IPS-NIHi11 (cell line): ENCODE measurements at regions not wholly inside any gene's neighbourhood (a gene's known extent, or its start where the extent isn't known, plus 50 kb on each side); places are given as distances from the start of the nearest gene placed in this dataset.
"Not testable (repeated sequence)": the region's sequence is repeated elsewhere in the genome, so short reads cannot be mapped to it uniquely, and the experiment has no call there.

Source experiments
- DNase-seq: peaks from one replicate; pipeline ENCODE4 v3.0.0; 2012; ENCODE audit warnings: mixed read lengths, low spot score

- DNase-seq = no peak
Observed at GRCh38 chr2:236415684-236416444, 151.7 kb upstream of the ASB18 start.

GRCh38 chr2:236417150-236417549, 152.5 kb upstream of the ACKR3 start:
- no peak for DNase-seq

GRCh38 chr2:236430584-236430983, 139.0 kb upstream of the ACKR3 start:
- DNase-seq = no peak

- no peak for DNase-seq
Observed at GRCh38 chr2:236434593-236434992, 135.0 kb upstream of the ACKR3 start.

- no peak for DNase-seq
Observed at GRCh38 chr2:236440110-236440881, 129.3 kb upstream of the ACKR3 start.

- DNase-seq = no peak
Observed at GRCh38 chr2:236444187-236444586, 125.4 kb upstream of the ACKR3 start.

GRCh38 chr2:236445678-236446077, 123.9 kb upstream of the ACKR3 start:
- no peak for DNase-seq

- no peak for DNase-seq
Observed at GRCh38 chr2:236446521-236446920, 123.1 kb upstream of the ACKR3 start.

GRCh38 chr2:236449167-236449761, 120.4 kb upstream of the ACKR3 start:
- no peak for DNase-seq

GRCh38 chr2:236452238-236452637, 117.4 kb upstream of the ACKR3 start:
- DNase-seq = no peak

- DNase-seq = no peak
Observed at GRCh38 chr2:236454076-236454475, 115.5 kb upstream of the ACKR3 start.

- no peak for DNase-seq
Observed at GRCh38 chr2:236459393-236459792, 110.2 kb upstream of the ACKR3 start.

- DNase-seq = no peak
Observed at GRCh38 chr2:236464140-236464539, 105.5 kb upstream of the ACKR3 start.

GRCh38 chr2:236472720-236473495, 96.7 kb upstream of the ACKR3 start:
- DNase-seq = no peak

- DNase-seq = no peak
Observed at GRCh38 chr2:236473691-236474090, 95.9 kb upstream of the ACKR3 start.

- DNase-seq = no peak
Observed at GRCh38 chr2:236479814-236480213, 89.8 kb upstream of the ACKR3 start.

GRCh38 chr2:236483102-236483501, 86.5 kb upstream of the ACKR3 start:
- no peak for DNase-seq

GRCh38 chr2:236485519-236485918, 84.1 kb upstream of the ACKR3 start:
- no peak for DNase-seq

GRCh38 chr2:236489083-236489482, 80.5 kb upstream of the ACKR3 start:
- DNase-seq = not testable (repeated sequence)

- DNase-seq = no peak
Observed at GRCh38 chr2:236489895-236490404, 79.7 kb upstream of the ACKR3 start.

- no peak for DNase-seq
Observed at GRCh38 chr2:236496340-236496739, 73.3 kb upstream of the ACKR3 start.

- peak; percentile 26 for DNase-seq
Observed at GRCh38 chr2:236498369-236498768, 71.3 kb upstream of the ACKR3 start.
